PC-3 (cell line): ENCODE measurements at regions not wholly inside any gene's neighbourhood (a gene's known extent, or its start where the extent isn't known, plus 50 kb on each side); places are given as distances from the start of the nearest gene placed in this dataset.

Experiments used
- ATAC-seq: fragments of 200-7000 bp; cut with Tn5 transposase; 2 replicates; pipeline ENCODE4 v1.9.1; 2020; ENCODE audit warnings: mild to moderate bottlenecking, moderate library complexity
- BruUV-seq: library from RNA; stranded (reverse); fragments of 400-500 nt; replicated peaks from 2 replicates; lab custom pipeline; 2021; lab: Mats Ljungman, UMichigan
- CTCF ChIA-PET: fragments of 300-600 bp; sonication (Branson Sonifier 250); formaldehyde crosslinking; loops from one replicate; lab custom pipeline; 2022; ENCODE audit warnings: antibody characterized with exemption; lab: Charles Lee
- POLR2A ChIA-PET: fragments of 300-600 bp; sonication (Branson Sonifier 250); formaldehyde crosslinking; loops from one replicate; lab custom pipeline; 2022; ENCODE audit warnings: antibody characterized with exemption; ENCODE audit not compliant: unreplicated experiment; lab: Charles Lee
- DNase-seq: peaks from one replicate; pipeline ENCODE4 v3.0.0-alpha.2; 2015
- H2AFZ ChIP-seq: fragments of 300-600 bp; sonication (generic); 2 replicates; pipeline ENCODE4 v1.6.0; 2016; ENCODE audit warnings: antibody characterized with exemption, low read length
- H3F3A ChIP-seq: fragments of 300-600 bp; sonication (generic); one replicate; pipeline ENCODE4 v1.6.0; 2017; ENCODE audit warnings: antibody characterized with exemption, low read length, control low read depth, mild to moderate bottlenecking; ENCODE audit not compliant: unreplicated experiment
- H3K27ac ChIP-seq: fragments of 300-600 bp; sonication (generic); 2 replicates; pipeline ENCODE4 v1.5.1; 2016; ENCODE audit warnings: mild to moderate bottlenecking, low read length
- H3K27me3 ChIP-seq: fragments of 300-600 bp; sonication (generic); 2 replicates; pipeline ENCODE4 v1.6.1; 2016; ENCODE audit warnings: low read length, mixed read lengths
- H3K36me3 ChIP-seq: fragments of 300-600 bp; sonication (generic); 2 replicates; pipeline ENCODE4 v1.6.1; 2016; ENCODE audit warnings: low read depth, mixed run types, low read length, mixed read lengths
- H3K4me1 ChIP-seq: fragments of 300-600 bp; sonication (generic); 2 replicates; pipeline ENCODE4 v1.5.1; 2016; ENCODE audit warnings: low read length; ENCODE audit not compliant: insufficient read depth
- H3K4me2 ChIP-seq: fragments of 300-600 bp; sonication (generic); 2 replicates; pipeline ENCODE4 v1.6.0; 2016; ENCODE audit warnings: low read length
- H3K4me3 ChIP-seq: fragments of 300-600 bp; sonication (generic); 2 replicates; pipeline ENCODE4 v1.5.1; 2016; ENCODE audit warnings: mild to moderate bottlenecking, low read length, mixed read lengths
- H3K79me2 ChIP-seq: fragments of 300-600 bp; sonication (generic); 2 replicates; pipeline ENCODE4 v1.6.1; 2017; ENCODE audit warnings: low read length, mixed read lengths
- H3K9ac ChIP-seq: fragments of 300-600 bp; sonication (generic); 2 replicates; pipeline ENCODE4 v1.6.0; 2016; ENCODE audit warnings: mild to moderate bottlenecking, low read length
- H3K9me2 ChIP-seq: fragments of 300-600 bp; sonication (generic); replicated peaks from 2 replicates; pipeline ENCODE4 v1.6.1; 2016; ENCODE audit warnings: mixed run types, low read length, mixed read lengths
- H3K9me3 ChIP-seq: fragments of 300-600 bp; sonication (generic); 2 replicates; pipeline ENCODE4 v1.6.1; 2016; ENCODE audit warnings: low read length, mixed read lengths
- H4K20me1 ChIP-seq: fragments of 300-600 bp; sonication (generic); 2 replicates; pipeline ENCODE4 v1.6.1; 2016; ENCODE audit warnings: low read length, mixed read lengths
- CTCF ChIP-seq: fragments of 300-600 bp; sonication (generic); conservative IDR thresholded peaks from 2 replicates; pipeline ENCODE4 v1.5.1; 2017; ENCODE audit warnings: antibody characterized with exemption, low read depth, mild to moderate bottlenecking, low read length
- EZH2 ChIP-seq: fragments of 300-600 bp; sonication (generic); IDR thresholded peaks from one replicate; pipeline ENCODE4 v1.6.1; 2017; ENCODE audit warnings: antibody characterized with exemption, mild to moderate bottlenecking, low read length; ENCODE audit not compliant: unreplicated experiment
- EZH2phosphoT487 ChIP-seq: fragments of 300-600 bp; sonication (generic); IDR thresholded peaks from 2 replicates; pipeline ENCODE4 v1.6.1; 2018; ENCODE audit warnings: mild to moderate bottlenecking, antibody characterized with exemption, low read length, borderline replicate concordance
- intact Hi-C: fragments of 100-400 bp; cut with micrococcal nuclease; formaldehyde crosslinking; loops from 2 replicates; pipeline ENCODE4 v1.9.0; 2023

- Histone ChIP-seq H3K4me3 (no peak overlapping the region), H3F3A (no peaks in the 10 kb centered on the region), H3K9me3 (0 out of 2 replicates have a peak, but pooled peaks cover 12% of the 10 kb centered on the region), H3K4me2 (no peak overlapping the region), H3K9me2 (no peaks in the 10 kb centered on the region), H3K79me2 (no peaks in the 10 kb centered on the region), H3K36me3 (no peaks in the 10 kb centered on the region), H3K9ac (no peak overlapping the region), H3K4me1 (no peaks in the 10 kb centered on the region), H3K27me3 (no peaks in the 10 kb centered on the region), H2AFZ (no peak overlapping the region), H3K27ac (no peak overlapping the region), H4K20me1 (no peaks in the 10 kb centered on the region)
- TF ChIP-seq EZH2phosphoT487: no peak
- no peak for TF ChIP-seq CTCF
- no peak for TF ChIP-seq EZH2
- intact Hi-C loops: no loop called here
- no TSS peak for BruUV-seq
- ChIA-PET POLR2A (no interaction called here), CTCF (no interaction called here)
- DNase-seq (no peak), ATAC-seq (no peak)
Measured at GRCh38 chr21:16620786-16621320, 891.1 kb downstream of the USP25 start.

GRCh38 chr21:16624479-16625118 is 888.2 kb upstream of the CXADR start:
- DNase-seq: no peak
- Histone ChIP-seq H3K79me2 (no peaks in the 10 kb centered on the region), H3K4me2 (no peak overlapping the region), H3K4me3 (no peak overlapping the region), H4K20me1 (no peaks in the 10 kb centered on the region), H3K27me3 (no peaks in the 10 kb centered on the region), H3K9ac (no peak overlapping the region), H3K36me3 (no peaks in the 10 kb centered on the region), H2AFZ (no peak overlapping the region), H3K9me2 (no peaks in the 10 kb centered on the region), H3K9me3 (0 out of 2 replicates have a peak, but pooled peaks cover 9% of the 10 kb centered on the region), H3K4me1 (no peaks in the 10 kb centered on the region), H3F3A (no peaks in the 10 kb centered on the region), H3K27ac (no peak overlapping the region)
- CTCF ChIA-PET: no interaction called here
- TF ChIP-seq EZH2phosphoT487 (no peak), CTCF (no peak), EZH2 (no peak)
- POLR2A ChIA-PET: no interaction called here
- no TSS peak for BruUV-seq
- intact Hi-C loops: no loop called here
- no peak for ATAC-seq

- POLR2A ChIA-PET: no interaction called here
- Histone ChIP-seq H3K4me3 (no peak overlapping the region), H3K36me3 (no peaks in the 10 kb centered on the region), H3F3A (no peaks in the 10 kb centered on the region), H3K79me2 (no peaks in the 10 kb centered on the region), H3K9me3 (0 out of 2 replicates have a peak, but pooled peaks cover 7% of the 10 kb centered on the region), H3K9ac (no peak overlapping the region), H3K9me2 (no peaks in the 10 kb centered on the region), H3K4me2 (no peak overlapping the region), H3K4me1 (no peaks in the 10 kb centered on the region), H3K27me3 (no peaks in the 10 kb centered on the region), H4K20me1 (no peaks in the 10 kb centered on the region), H3K27ac (no peak overlapping the region), H2AFZ (no peak overlapping the region)
- DNase-seq (no peak), ATAC-seq (no peak)
- CTCF ChIA-PET: no interaction called here
- BruUV-seq: no TSS peak
- no peak for TF ChIP-seq EZH2
- no peak for TF ChIP-seq EZH2phosphoT487
- TF ChIP-seq CTCF: no peak
- intact Hi-C loops: no loop called here
Measured at GRCh38 chr21:16625491-16625890, 887.4 kb upstream of the CXADR start.
